ENCODE measurements at regions not wholly inside any gene's neighbourhood (a gene's known extent, or its start where the extent isn't known, plus 50 kb on each side); places are given as distances from the start of the nearest gene placed in this dataset.
"Not testable (repeated sequence)": the region's sequence is repeated elsewhere in the genome, so short reads cannot be mapped to it uniquely, and the experiment has no call there.

- no peak overlapping the region for H3K4me3 Mint-ChIP-seq
- H3K9me3 Mint-ChIP-seq: peaks cover 16% of the 10 kb centered on the region
- no peak overlapping the region for H3K27ac Mint-ChIP-seq
- no peaks in the 10 kb centered on the region for H3K36me3 Mint-ChIP-seq (ENCODE audit: low read depth)
- H3K27me3 Mint-ChIP-seq: no peaks in the 10 kb centered on the region
- H3K4me1 Mint-ChIP-seq (ENCODE audit: low read depth): no peaks in the 10 kb centered on the region
These were observed 271.4 kb upstream of the RARB start for GRCh38 chr3:25156626-25157025.

GRCh38 chr3:25165306-25165705 lies 262.8 kb upstream of the RARB start:
- Mint-ChIP-seq H3K9me3 (peaks cover 12% of the 10 kb centered on the region), H3K4me3 (no peak overlapping the region), H3K27ac (no peak overlapping the region), H3K4me1 (ENCODE audit: low read depth) (no peaks in the 10 kb centered on the region), H3K27me3 (no peaks in the 10 kb centered on the region), H3K36me3 (ENCODE audit: low read depth) (no peaks in the 10 kb centered on the region)

- peaks cover 11% of the 10 kb centered on the region for H3K9me3 Mint-ChIP-seq
- H3K4me3 Mint-ChIP-seq: no peak overlapping the region
- H3K27me3 Mint-ChIP-seq: no peaks in the 10 kb centered on the region
- no peaks in the 10 kb centered on the region for H3K4me1 Mint-ChIP-seq (ENCODE audit: low read depth)
- H3K36me3 Mint-ChIP-seq (ENCODE audit: low read depth): no peaks in the 10 kb centered on the region
- no peak overlapping the region for H3K27ac Mint-ChIP-seq
These were observed 262.0 kb upstream of the RARB start for GRCh38 chr3:25166016-25166415.

GRCh38 chr3:25169151-25169550 lies 258.9 kb upstream of the RARB start:
- no peaks in the 10 kb centered on the region for H3K27me3 Mint-ChIP-seq
- H3K27ac Mint-ChIP-seq: no peak overlapping the region
- no peaks in the 10 kb centered on the region for H3K4me1 Mint-ChIP-seq (ENCODE audit: low read depth)
- H3K4me3 Mint-ChIP-seq: no peak overlapping the region
- H3K9me3 Mint-ChIP-seq: peaks cover 6% of the 10 kb centered on the region
- no peaks in the 10 kb centered on the region for H3K36me3 Mint-ChIP-seq (ENCODE audit: low read depth)

- no peak overlapping the region for H3K27ac Mint-ChIP-seq
- H3K4me3 Mint-ChIP-seq: no peak overlapping the region
- no peaks in the 10 kb centered on the region for H3K36me3 Mint-ChIP-seq (ENCODE audit: low read depth)
- H3K9me3 Mint-ChIP-seq: peaks cover 6% of the 10 kb centered on the region
- no peaks in the 10 kb centered on the region for H3K4me1 Mint-ChIP-seq (ENCODE audit: low read depth)
- no peaks in the 10 kb centered on the region for H3K27me3 Mint-ChIP-seq
These were observed 258.0 kb upstream of the RARB start for GRCh38 chr3:25170021-25170420.

- no peaks in the 10 kb centered on the region for H3K36me3 Mint-ChIP-seq (ENCODE audit: low read depth)
- H3K9me3 Mint-ChIP-seq: peaks cover 6% of the 10 kb centered on the region
- no peak overlapping the region for H3K4me3 Mint-ChIP-seq
- H3K27ac Mint-ChIP-seq: no peak overlapping the region
- H3K4me1 Mint-ChIP-seq (ENCODE audit: low read depth): no peaks in the 10 kb centered on the region
- H3K27me3 Mint-ChIP-seq: no peaks in the 10 kb centered on the region
These were observed 256.8 kb upstream of the RARB start for GRCh38 chr3:25171118-25171807.

- H3K4me1 Mint-ChIP-seq (ENCODE audit: low read depth): no peaks in the 10 kb centered on the region
- peaks cover 6% of the 10 kb centered on the region for H3K9me3 Mint-ChIP-seq
- H3K4me3 Mint-ChIP-seq: no peak overlapping the region
- H3K36me3 Mint-ChIP-seq (ENCODE audit: low read depth): no peaks in the 10 kb centered on the region
- H3K27ac Mint-ChIP-seq: no peak overlapping the region
- H3K27me3 Mint-ChIP-seq: no peaks in the 10 kb centered on the region
These were observed 256.2 kb upstream of the RARB start for GRCh38 chr3:25171897-25172296.

GRCh38 chr3:25173606-25174005 lies 254.5 kb upstream of the RARB start:
- no peaks in the 10 kb centered on the region for H3K27me3 Mint-ChIP-seq
- H3K36me3 Mint-ChIP-seq (ENCODE audit: low read depth): no peaks in the 10 kb centered on the region
- H3K4me3 Mint-ChIP-seq: no peak overlapping the region
- H3K9me3 Mint-ChIP-seq: peaks cover 2% of the 10 kb centered on the region
- H3K27ac Mint-ChIP-seq: no peak overlapping the region
- no peaks in the 10 kb centered on the region for H3K4me1 Mint-ChIP-seq (ENCODE audit: low read depth)

- H3K27me3 Mint-ChIP-seq: no peaks in the 10 kb centered on the region
- H3K4me3 Mint-ChIP-seq: no peak overlapping the region
- H3K27ac Mint-ChIP-seq: no peak overlapping the region
- H3K4me1 Mint-ChIP-seq (ENCODE audit: low read depth): no peaks in the 10 kb centered on the region
- no peaks in the 10 kb centered on the region for H3K9me3 Mint-ChIP-seq
- H3K36me3 Mint-ChIP-seq (ENCODE audit: low read depth): no peaks in the 10 kb centered on the region
These were observed 253.8 kb upstream of the RARB start for GRCh38 chr3:25174251-25174650.

GRCh38 chr3:25177041-25177440 lies 251.0 kb upstream of the RARB start:
- H3K9me3 Mint-ChIP-seq: no peaks in the 10 kb centered on the region
- H3K36me3 Mint-ChIP-seq (ENCODE audit: low read depth): no peaks in the 10 kb centered on the region
- no peak overlapping the region for H3K4me3 Mint-ChIP-seq
- no peaks in the 10 kb centered on the region for H3K4me1 Mint-ChIP-seq (ENCODE audit: low read depth)
- no peaks in the 10 kb centered on the region for H3K27me3 Mint-ChIP-seq
- no peak overlapping the region for H3K27ac Mint-ChIP-seq

GRCh38 chr3:25178672-25179071 lies 249.4 kb upstream of the RARB start:
- Mint-ChIP-seq H3K36me3 (ENCODE audit: low read depth) (no peaks in the 10 kb centered on the region), H3K4me1 (ENCODE audit: low read depth) (no peaks in the 10 kb centered on the region), H3K9me3 (peaks cover 2% of the 10 kb centered on the region), H3K27ac (no peak overlapping the region), H3K27me3 (no peaks in the 10 kb centered on the region), H3K4me3 (no peak overlapping the region)

- peaks cover 4% of the 10 kb centered on the region for H3K9me3 Mint-ChIP-seq
- H3K4me1 Mint-ChIP-seq (ENCODE audit: low read depth): no peaks in the 10 kb centered on the region
- no peaks in the 10 kb centered on the region for H3K36me3 Mint-ChIP-seq (ENCODE audit: low read depth)
- H3K27me3 Mint-ChIP-seq: no peaks in the 10 kb centered on the region
- no peak overlapping the region for H3K4me3 Mint-ChIP-seq
- H3K27ac Mint-ChIP-seq: no peak overlapping the region
These were observed 247.0 kb upstream of the RARB start for GRCh38 chr3:25181096-25181495.

GRCh38 chr3:25182794-25183193 lies 245.3 kb upstream of the RARB start:
- H3K4me1 Mint-ChIP-seq (ENCODE audit: low read depth): no peaks in the 10 kb centered on the region
- no peaks in the 10 kb centered on the region for H3K27me3 Mint-ChIP-seq
- no peaks in the 10 kb centered on the region for H3K36me3 Mint-ChIP-seq (ENCODE audit: low read depth)
- H3K27ac Mint-ChIP-seq: no peak overlapping the region
- peaks cover 4% of the 10 kb centered on the region for H3K9me3 Mint-ChIP-seq
- no peak overlapping the region for H3K4me3 Mint-ChIP-seq

- Mint-ChIP-seq H3K4me3 (no peak overlapping the region), H3K36me3 (ENCODE audit: low read depth) (no peaks in the 10 kb centered on the region), H3K27ac (no peak overlapping the region), H3K4me1 (ENCODE audit: low read depth) (no peaks in the 10 kb centered on the region), H3K9me3 (peaks cover 4% of the 10 kb centered on the region), H3K27me3 (no peaks in the 10 kb centered on the region)
These were observed 243.3 kb upstream of the RARB start for GRCh38 chr3:25184641-25185250.

GRCh38 chr3:25191673-25192072 lies 236.4 kb upstream of the RARB start:
- no peaks in the 10 kb centered on the region for H3K27me3 Mint-ChIP-seq
- H3K4me3 Mint-ChIP-seq: no peak overlapping the region

GRCh38 chr3:25199567-25199966 lies 228.5 kb upstream of the RARB start:
- not testable (repeated sequence) for H3K27me3 Mint-ChIP-seq; H3K36me3 Mint-ChIP-seq (ENCODE audit: low read depth); H3K4me3 Mint-ChIP-seq; H3K9me3 Mint-ChIP-seq; H3K27ac Mint-ChIP-seq; H3K4me1 Mint-ChIP-seq (ENCODE audit: low read depth)

More at GRCh38 chr3:25191673-25192072, 236.4 kb upstream of the RARB start:
- H3K9me3 Mint-ChIP-seq: no peaks in the 10 kb centered on the region
- no peaks in the 10 kb centered on the region for H3K36me3 Mint-ChIP-seq (ENCODE audit: low read depth)
- no peaks in the 10 kb centered on the region for H3K4me1 Mint-ChIP-seq (ENCODE audit: low read depth)
- H3K27ac Mint-ChIP-seq: no peak overlapping the region

Data from stimulated activated naive CD8-positive, alpha-beta T cell treated with anti-CD3 and anti-CD28 coated beads, Interleukin-15, Interleukin-2, amounts not matched to agents 100 ng/mL and 50 ng/mL, for 24 hours (primary cell).